IMR-90 (cell line): ENCODE measurements at regions not wholly inside any gene's neighbourhood (a gene's known extent, or its start where the extent isn't known, plus 50 kb on each side); places are given as distances from the start of the nearest gene placed in this dataset.
"Not testable (repeated sequence)": the region's sequence is repeated elsewhere in the genome, so short reads cannot be mapped to it uniquely, and the experiment has no call there.

Source experiments
- ATAC-seq: fragments of 200-7000 bp; cut with Tn5 transposase; 2 replicates; pipeline ENCODE4 v1.9.1; 2020; ENCODE audit warnings: low read depth, mild to moderate bottlenecking, moderate library complexity
- BruUV-seq: library from RNA; stranded (reverse); fragments of 400-500 nt; replicated peaks from 2 replicates; lab custom pipeline; 2021; lab: Mats Ljungman, UMichigan
- CTCF ChIA-PET: fragments of 300-600 bp; formaldehyde crosslinking; extraction: SDS; loops from one replicate; lab custom pipeline; 2021; ENCODE audit warnings: antibody characterized with exemption; lab: Yijun Ruan, JAX
- POLR2A ChIA-PET: fragments of 300-600 bp; sonication (Branson Sonifier 250); formaldehyde crosslinking; loops from one replicate; lab custom pipeline; 2022; ENCODE audit warnings: antibody characterized with exemption; ENCODE audit not compliant: unreplicated experiment; lab: Charles Lee
- DNase-seq: peaks from one replicate; pipeline ENCODE4 v3.0.0; 2013
- H2AFZ ChIP-seq: replicated peaks from 2 replicates; pipeline ENCODE3; 2013; ENCODE audit warnings: low read length, mild to moderate bottlenecking; ENCODE audit not compliant: poor library complexity
- H2AK5ac ChIP-seq: 2 replicates; pipeline ENCODE4 v1.6.1; 2013; ENCODE audit warnings: low read depth, low read length, inconsistent platforms
- H2AK9ac ChIP-seq: replicated peaks from 2 replicates; pipeline ENCODE3; 2013; ENCODE audit warnings: mild to moderate bottlenecking, low read depth, low read length, moderate library complexity; ENCODE audit not compliant: poor library complexity
- H2BK120ac ChIP-seq: 2 replicates; pipeline ENCODE4 v1.6.1; 2013; ENCODE audit warnings: low read depth, low read length, inconsistent platforms
- H2BK15ac ChIP-seq: 3 replicates; pipeline ENCODE4 v1.6.1; 2013; ENCODE audit warnings: low read depth, low read length, inconsistent platforms
- H2BK20ac ChIP-seq: 2 replicates; pipeline ENCODE4 v1.6.1; 2013; ENCODE audit warnings: low read depth, mild to moderate bottlenecking, inconsistent platforms, low read length, moderate library complexity
- H2BK5ac ChIP-seq: 2 replicates; pipeline ENCODE4 v1.6.1; 2013; ENCODE audit warnings: mild to moderate bottlenecking, low read depth, low read length, inconsistent platforms; ENCODE audit not compliant: poor library complexity, severe bottlenecking
- H3K14ac ChIP-seq: replicated peaks from 2 replicates; pipeline ENCODE4 v1.6.1; 2013; ENCODE audit warnings: low read depth, low read length, inconsistent platforms
- H3K18ac ChIP-seq: 2 replicates; pipeline ENCODE4 v1.6.1; 2013; ENCODE audit warnings: low read depth, low read length, control low read depth
- H3K23ac ChIP-seq: 2 replicates; pipeline ENCODE4 v1.6.1; 2013; ENCODE audit warnings: low read depth, low read length, inconsistent platforms
- H3K27ac ChIP-seq: 2 replicates; pipeline ENCODE4 v1.5.1; 2013; ENCODE audit warnings: mild to moderate bottlenecking, control low read depth, low read length; ENCODE audit not compliant: insufficient read depth
- H3K27me3 ChIP-seq: 2 replicates; pipeline ENCODE4 v1.6.1; 2013; ENCODE audit warnings: low read length; ENCODE audit not compliant: control insufficient read depth, insufficient read depth
- H3K36me3 ChIP-seq: 2 replicates; pipeline ENCODE4 v1.6.1; 2013; ENCODE audit warnings: low read length, mixed read lengths; ENCODE audit not compliant: control insufficient read depth, insufficient read depth
- H3K4ac ChIP-seq: 2 replicates; pipeline ENCODE4 v1.6.1; 2013; ENCODE audit warnings: low read depth, low read length, inconsistent platforms
- H3K4me1 ChIP-seq: 2 replicates; pipeline ENCODE4 v1.6.1; 2013; ENCODE audit warnings: low read length, mixed read lengths; ENCODE audit not compliant: control insufficient read depth, insufficient read depth
- H3K4me2 ChIP-seq: 2 replicates; pipeline ENCODE4 v1.6.1; 2013; ENCODE audit warnings: low read depth, mild to moderate bottlenecking, control low read depth, low read length, moderate library complexity
- H3K4me3 ChIP-seq: 2 replicates; pipeline ENCODE4 v1.5.1; 2013; ENCODE audit warnings: low read depth, mild to moderate bottlenecking, control low read depth, low read length, moderate library complexity; ENCODE audit not compliant: insufficient read depth
- H3K56ac ChIP-seq: 2 replicates; pipeline ENCODE4 v1.6.1; 2013; ENCODE audit warnings: low read length, inconsistent platforms; ENCODE audit not compliant: insufficient read depth; ENCODE audit errors: extremely low read depth
- H3K79me1 ChIP-seq, 2 experiments: 2 replicates each; pipeline ENCODE4 v1.6.1; 2013; ENCODE audit warnings: low read length in 2 of 2, inconsistent platforms in 1 of 2, low read depth in 1 of 2
- H3K9ac ChIP-seq: 2 replicates; pipeline ENCODE4 v1.6.1; 2013; ENCODE audit warnings: low read depth, low read length, control low read depth
- H3K9me1 ChIP-seq: 2 replicates; pipeline ENCODE4 v1.6.1; 2013; ENCODE audit warnings: low read length, inconsistent platforms; ENCODE audit not compliant: insufficient read depth
- H3K9me3 ChIP-seq: 2 replicates; pipeline ENCODE4 v1.6.1; 2013; ENCODE audit warnings: low read length; ENCODE audit not compliant: control insufficient read depth, insufficient read depth
- H4K20me1 ChIP-seq: 2 replicates; pipeline ENCODE4 v1.6.1; 2013; ENCODE audit warnings: low read length, inconsistent platforms; ENCODE audit not compliant: insufficient read depth
- H4K5ac ChIP-seq: 2 replicates; pipeline ENCODE4 v1.6.1; 2013; ENCODE audit warnings: mild to moderate bottlenecking, low read depth, low read length, control low read depth
- H4K8ac ChIP-seq, 2 experiments: 2 replicates each; pipeline ENCODE4 v1.6.1; 2013; ENCODE audit warnings: low read depth in 2 of 2, low read length in 2 of 2, control low read depth in 1 of 2, inconsistent platforms in 1 of 2
- H4K91ac ChIP-seq: 2 replicates; pipeline ENCODE4 v1.6.1; 2013; ENCODE audit warnings: low read depth, low read length, inconsistent platforms; ENCODE audit not compliant: insufficient read depth
- WGBS, 2 experiments: methylation state at CpG; one replicate each; pipeline versions ENCODE4 v1.1.5 to v1.1.7; 2013; ENCODE audit warnings: missing lambda C conversion rate in 2 of 2; ENCODE audit not compliant: insufficient read length in 1 of 2; ENCODE audit errors: extremely low coverage in 2 of 2; 5-methylcytosine and 5-hydroxymethylcytosine counted together
- dilution Hi-C: fragments of 300-500 bp; cut with HindIII; formaldehyde crosslinking; loops from one replicate; pipeline ENCODE4 v1.14.3; 2018; ENCODE audit warnings: low sequenced_read_pairs; ENCODE audit not compliant: unreplicated experiment
- in situ Hi-C: fragments of 300-500 bp; cut with MboI; formaldehyde crosslinking; loops from 3 replicates; pipeline ENCODE4 v1.14.3; 2019; ENCODE audit warnings: low sequenced_read_pairs, inconsistent platforms, mixed read lengths
- intact Hi-C: fragments of 100-400 bp; cut with micrococcal nuclease; formaldehyde crosslinking; loops from 2 replicates; pipeline ENCODE4 v1.10.0; 2022

DNA sequence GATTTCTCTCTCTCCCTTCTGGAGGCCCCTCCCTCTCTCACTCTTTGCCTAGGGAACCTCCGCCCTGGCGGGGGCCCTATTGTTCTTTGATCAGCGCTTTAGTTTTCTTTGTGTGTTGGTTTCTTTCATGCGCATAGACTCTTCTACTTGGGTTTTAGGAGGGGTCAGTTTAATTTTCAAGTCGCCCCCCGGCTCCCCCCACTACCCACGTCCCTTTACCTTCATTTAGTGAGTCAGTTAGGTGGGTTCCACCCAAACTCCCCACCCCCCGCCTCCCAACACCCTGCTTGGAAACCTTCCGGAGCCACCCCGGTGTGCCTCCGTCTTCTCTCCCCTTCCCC is 3909.7 kb upstream of the OR11H1 start:
- H4K8ac ChIP-seq, intact Hi-C loops, H3K56ac ChIP-seq, in situ Hi-C loops, H3K18ac ChIP-seq, BruUV-seq, H4K20me1 ChIP-seq, H2BK120ac ChIP-seq, DNase-seq, H2BK20ac ChIP-seq, H3K4me1 ChIP-seq, H3K9me1 ChIP-seq, H2AK5ac ChIP-seq, H2AK9ac ChIP-seq, H2AFZ ChIP-seq, H2BK5ac ChIP-seq, CTCF ChIA-PET, H3K9ac ChIP-seq, H4K5ac ChIP-seq, H3K36me3 ChIP-seq, H3K27me3 ChIP-seq, H3K4me3 ChIP-seq, H3K14ac ChIP-seq, H2BK15ac ChIP-seq, H3K23ac ChIP-seq, H3K4me2 ChIP-seq, H3K79me1 ChIP-seq, POLR2A ChIA-PET, dilution Hi-C loops, H3K4ac ChIP-seq, H3K27ac ChIP-seq, H4K91ac ChIP-seq, ATAC-seq: not testable (repeated sequence)
- H3K9me3 ChIP-seq, result peaks cover 29% of the 10 kb centered on the region
- no CpG with 5 or more reads among the region's 11 CpGs for WGBS, 2 experiments

DNA sequence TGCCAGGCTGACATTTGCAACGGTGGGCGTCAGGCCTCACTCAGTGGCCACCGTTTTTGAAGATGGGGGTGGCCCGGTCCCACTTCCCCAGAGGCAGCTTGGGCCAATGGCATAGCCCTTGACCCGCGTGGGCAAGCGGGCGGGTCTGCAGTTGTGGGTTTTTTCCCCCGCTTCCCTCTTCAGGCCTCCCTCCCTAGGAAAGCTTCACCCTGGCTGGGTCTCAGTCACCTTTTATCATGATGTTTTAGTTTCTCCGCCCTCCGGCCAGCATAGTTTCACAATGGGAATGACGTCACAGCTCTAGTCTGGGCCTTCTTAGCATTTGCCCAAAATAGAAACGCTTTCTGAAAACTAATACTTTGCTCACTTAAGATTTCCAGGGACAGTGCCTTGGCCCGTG is 3909.3 kb upstream of the OR11H1 start:
- H3K4me3 ChIP-seq, H3K18ac ChIP-seq, H3K9ac ChIP-seq, H2AK9ac ChIP-seq, H2BK120ac ChIP-seq, H4K91ac ChIP-seq, in situ Hi-C loops, H4K20me1 ChIP-seq, ATAC-seq, H3K79me1 ChIP-seq, intact Hi-C loops, POLR2A ChIA-PET, H3K23ac ChIP-seq, H4K5ac ChIP-seq, H2AFZ ChIP-seq, H2BK20ac ChIP-seq, H3K14ac ChIP-seq, H3K9me1 ChIP-seq, H2AK5ac ChIP-seq, H3K36me3 ChIP-seq, H3K27ac ChIP-seq, CTCF ChIA-PET, H3K56ac ChIP-seq, DNase-seq, H3K4me1 ChIP-seq, BruUV-seq, dilution Hi-C loops, H3K4ac ChIP-seq, H4K8ac ChIP-seq, H3K4me2 ChIP-seq, H2BK5ac ChIP-seq, H2BK15ac ChIP-seq, H3K27me3 ChIP-seq: not testable (repeated sequence)
- WGBS, 2 experiments, result 55% methylated on average over 9 of the region's 14 CpGs; no CpG with 5 or more reads in 1 of the 2 experiments
- peaks cover 25% of the 10 kb centered on the region for H3K9me3 ChIP-seq
